Psoas muscle (tissue), 7 donors: ENCODE measurements at regions not wholly inside any gene's neighbourhood (a gene's known extent, or its start where the extent isn't known, plus 50 kb on each side); places are given as distances from the start of the nearest gene placed in this dataset.
A peak's percentile ranks its signal among the peaks of the same experiment; 100 is the strongest.

Experiments used
- ATAC-seq, 4 donors: fragments of 200-7000 bp; cut with Tn5 transposase; one replicate each; pipeline ENCODE4 v1.9.1; 2020; ENCODE audit warnings: moderate library complexity in 3 of 4, mild to moderate bottlenecking in 2 of 4
- DNase-seq, 2 donors: peaks; one replicate each; pipeline ENCODE4 v3.0.0-alpha.2; 2020
- H3K27ac ChIP-seq: fragments of 200-600 bp; one replicate; pipeline ENCODE4 v1.8.0; 2022
- H3K27me3 ChIP-seq, 3 donors: fragments of 200-600 bp in 1 of 3; one replicate each; pipeline versions ENCODE4 v1.6.1 to v1.8.0; 2013 to 2022; ENCODE audit warnings: low read length in 2 of 3, mild to moderate bottlenecking in 2 of 3, moderate library complexity in 1 of 3; ENCODE audit not compliant: insufficient read depth in 3 of 3
- H3K36me3 ChIP-seq, 2 donors: fragments of 200-600 bp in 1 of 2; one replicate each; pipeline versions ENCODE4 v1.6.1 to v1.8.0; 2013 to 2022; ENCODE audit warnings: low read depth in 1 of 2, mild to moderate bottlenecking in 1 of 2, moderate library complexity in 1 of 2; ENCODE audit not compliant: insufficient read depth in 1 of 2
- H3K4me1 ChIP-seq: fragments of 200-600 bp; one replicate; pipeline ENCODE4 v1.8.0; 2022
- H3K4me3 ChIP-seq: fragments of 200-600 bp; one replicate; pipeline ENCODE4 v1.8.0; 2022; ENCODE audit warnings: mild to moderate bottlenecking
- H3K9me3 ChIP-seq: fragments of 200-600 bp; one replicate; pipeline ENCODE4 v1.8.0; 2022
- whole genome bisulfite sequencing, 3 donors: extraction: QIAGEN DNeasy Blood & Tissue Kit; methylation state at CpG; one replicate each; pipeline versions ENCODE4 v1.1.6 to v1.1.7; 2013; 5-methylcytosine and 5-hydroxymethylcytosine counted together
- intact Hi-C, 2 donors: fragments of 100-400 bp; cut with DNase I; formaldehyde crosslinking; loops; one replicate each; pipeline versions ENCODE4 v1.11.0 to v1.14.2; 2022
- TF ChIP-seq, protein P1 (sequence below): fragments of 200-600 bp; IDR thresholded peaks from one replicate; pipeline ENCODE4 v1.8.0; 2022; ENCODE audit warnings: antibody characterized with exemption
- donor health status: healthy with polysubstance abuse.
- donor health status: DM: no; HTN: no; CAD: no; lungs with moderate emphysema.
- donor health status: Bipolar disorder and iron deficiency.
- donor health status: healthy.
- donor health status: DM: yes; HTN: yes; CAD: no.
- donor health status: DM: no; HTN: no; CAD: no.
- donor health status: DM: yes; HTN: yes; CAD: no.

DNA sequence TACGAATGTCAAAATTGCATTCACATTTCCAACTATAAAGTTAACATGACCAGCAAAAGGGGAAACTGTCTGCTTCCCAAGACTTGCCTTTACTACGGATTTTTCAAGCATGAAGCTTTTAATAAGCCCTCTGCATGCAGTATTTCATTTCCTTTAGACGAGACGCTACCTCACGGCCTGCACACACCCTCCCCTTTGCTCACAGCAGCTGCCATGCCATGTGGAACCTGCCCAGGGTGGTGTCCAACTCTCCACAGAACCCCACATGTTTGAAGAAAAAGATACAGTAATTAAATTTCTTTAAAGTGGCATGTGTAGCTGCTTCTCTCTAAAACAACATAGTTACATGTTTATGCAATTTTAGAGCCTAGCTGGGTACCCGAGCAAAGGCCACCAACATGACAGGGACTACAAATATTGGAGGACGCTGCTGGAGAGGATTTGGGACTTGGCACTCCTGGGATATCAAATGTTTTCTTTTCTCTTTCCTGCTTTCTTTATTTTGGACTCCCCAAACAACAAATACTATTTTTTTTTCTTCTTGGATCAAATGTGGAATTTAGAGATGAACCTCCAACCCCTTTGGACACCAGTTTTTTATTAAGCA, 256.9 kb upstream of the PCSK5 start:
- H3K27ac ChIP-seq: no peak overlapping the region
- intact Hi-C loops: no loop called here
- no peak overlapping the region for H3K4me3 ChIP-seq
- H3K9me3 ChIP-seq: no peaks in the 10 kb centered on the region
- no peaks in the 10 kb centered on the region for H3K27me3 ChIP-seq
- TF ChIP-seq, protein P1, sequence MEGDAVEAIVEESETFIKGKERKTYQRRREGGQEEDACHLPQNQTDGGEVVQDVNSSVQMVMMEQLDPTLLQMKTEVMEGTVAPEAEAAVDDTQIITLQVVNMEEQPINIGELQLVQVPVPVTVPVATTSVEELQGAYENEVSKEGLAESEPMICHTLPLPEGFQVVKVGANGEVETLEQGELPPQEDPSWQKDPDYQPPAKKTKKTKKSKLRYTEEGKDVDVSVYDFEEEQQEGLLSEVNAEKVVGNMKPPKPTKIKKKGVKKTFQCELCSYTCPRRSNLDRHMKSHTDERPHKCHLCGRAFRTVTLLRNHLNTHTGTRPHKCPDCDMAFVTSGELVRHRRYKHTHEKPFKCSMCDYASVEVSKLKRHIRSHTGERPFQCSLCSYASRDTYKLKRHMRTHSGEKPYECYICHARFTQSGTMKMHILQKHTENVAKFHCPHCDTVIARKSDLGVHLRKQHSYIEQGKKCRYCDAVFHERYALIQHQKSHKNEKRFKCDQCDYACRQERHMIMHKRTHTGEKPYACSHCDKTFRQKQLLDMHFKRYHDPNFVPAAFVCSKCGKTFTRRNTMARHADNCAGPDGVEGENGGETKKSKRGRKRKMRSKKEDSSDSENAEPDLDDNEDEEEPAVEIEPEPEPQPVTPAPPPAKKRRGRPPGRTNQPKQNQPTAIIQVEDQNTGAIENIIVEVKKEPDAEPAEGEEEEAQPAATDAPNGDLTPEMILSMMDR: no peak
- ATAC-seq (no peak), DNase-seq (no peak)
- no peaks in the 10 kb centered on the region for H3K4me1 ChIP-seq
- 23 to 37% (median 27%) methylated on average over 7 of the region's 7 CpGs for whole genome bisulfite sequencing, 3 donors
- H3K36me3 ChIP-seq: no peaks in the 10 kb centered on the region

DNA sequence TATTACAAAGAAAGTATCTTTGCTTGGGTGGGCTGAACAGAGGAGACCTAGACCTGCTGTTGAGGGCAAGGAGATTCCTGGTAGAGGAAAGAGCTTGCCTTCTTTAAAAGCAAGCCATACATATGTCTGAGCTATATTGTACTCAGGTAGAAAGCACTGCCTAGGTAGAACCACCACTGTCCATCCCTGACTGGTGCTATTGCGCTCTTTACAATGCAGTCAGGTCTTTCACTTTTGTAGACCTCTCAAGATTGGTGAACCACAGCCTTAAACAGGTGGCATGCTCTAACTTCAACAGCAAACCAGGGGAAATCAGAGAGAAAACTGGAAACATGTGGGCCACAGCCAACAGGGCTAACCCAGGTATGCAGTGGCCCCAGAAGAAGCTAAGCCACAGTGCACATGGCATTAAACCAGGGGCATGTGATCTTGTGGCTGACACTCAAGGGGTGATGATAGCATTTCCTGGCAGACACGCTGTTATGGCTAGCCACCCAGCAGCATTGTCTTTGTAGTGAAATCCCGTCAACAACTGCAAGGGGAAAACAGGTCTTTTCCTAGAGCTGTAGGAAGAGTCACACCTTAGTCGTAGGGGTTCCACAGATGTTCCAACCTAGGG, 253.9 kb upstream of the PCSK5 start:
- Histone ChIP-seq H3K4me1 (no peaks in the 10 kb centered on the region), H3K4me3 (no peak overlapping the region), H3K27ac (no peak overlapping the region), H3K9me3 (no peaks in the 10 kb centered on the region), H3K36me3 (no peaks in the 10 kb centered on the region), H3K27me3 (no peaks in the 10 kb centered on the region)
- intact Hi-C loops: no loop called here
- ATAC-seq: peak in 1 of 4 donors; percentile 35
- 58 to 64% (median 59%) methylated on average over 4 of the region's 4 CpGs for WGBS, 3 donors
- TF ChIP-seq, protein P1: no peak
- DNase-seq: no peak

DNA sequence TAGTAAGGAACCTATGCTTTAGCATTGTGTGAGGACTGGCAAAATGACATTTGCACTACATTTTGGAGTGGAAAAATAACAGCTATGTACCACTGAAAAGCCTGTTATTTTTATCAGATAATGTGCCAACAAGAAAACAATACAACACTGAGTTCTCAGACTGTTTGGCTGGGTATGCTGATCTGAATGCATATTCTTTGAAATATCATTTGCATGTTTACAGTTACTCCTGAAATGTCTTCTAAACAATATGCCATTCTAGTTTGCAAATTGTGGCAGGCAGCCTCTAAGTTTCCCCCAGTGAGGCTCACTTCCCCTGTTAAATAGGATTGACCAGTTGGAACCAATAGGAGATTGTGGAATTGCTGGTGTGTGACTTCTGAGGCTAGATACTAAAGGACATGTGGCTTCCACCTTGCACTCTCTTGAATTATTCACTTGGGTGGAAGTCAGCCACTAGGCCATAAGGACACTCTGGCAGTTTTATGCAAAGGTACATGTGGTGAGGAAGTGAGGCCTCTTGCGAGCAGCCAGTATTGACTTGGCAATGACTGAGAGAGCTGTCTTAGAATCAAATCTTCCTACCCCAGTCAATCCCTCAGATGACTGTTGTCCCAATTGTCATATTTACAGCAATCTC, 250.4 kb upstream of the PCSK5 start:
- Histone ChIP-seq H3K4me3 (no peak overlapping the region), H3K9me3 (no peaks in the 10 kb centered on the region), H3K4me1 (no peaks in the 10 kb centered on the region), H3K36me3 (no peaks in the 10 kb centered on the region), H3K27me3 (no peaks in the 10 kb centered on the region), H3K27ac (no peak overlapping the region)
- intact Hi-C loops: no loop called here
- ATAC-seq (no peak), DNase-seq (no peak)
- WGBS, 3 donors: 75 to 89% (median 75%) methylated on average over 1 of the region's 1 CpG
- TF ChIP-seq, protein P1: no peak

DNA sequence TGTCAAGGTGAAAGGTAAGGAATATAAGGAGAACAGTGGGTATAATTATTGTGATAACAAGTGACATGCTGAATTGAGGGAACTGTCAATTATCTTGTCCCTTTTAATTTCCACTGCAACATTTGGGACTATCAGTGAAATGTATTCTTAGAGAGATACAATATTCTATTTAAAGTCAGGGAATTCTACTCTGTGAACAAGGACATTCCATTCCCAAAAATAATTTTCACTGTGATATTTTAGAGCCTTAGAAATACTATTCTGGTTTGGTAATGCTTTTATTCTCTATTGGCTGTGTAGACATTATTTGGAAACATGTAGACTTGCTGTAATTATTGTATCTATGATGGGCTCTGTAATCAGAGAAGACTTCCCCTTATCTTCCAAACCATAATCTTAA, 248.0 kb upstream of the PCSK5 start:
- Histone ChIP-seq H3K9me3 (no peaks in the 10 kb centered on the region), H3K36me3 (no peaks in the 10 kb centered on the region), H3K4me3 (no peak overlapping the region), H3K27ac (no peak overlapping the region), H3K27me3 (no peaks in the 10 kb centered on the region), H3K4me1 (no peaks in the 10 kb centered on the region)
- DNase-seq (no peak), ATAC-seq (no peak)
- TF ChIP-seq, protein P1: no peak
- intact Hi-C loops: no loop called here
